ENCODE measurements at regions not wholly inside any gene's neighbourhood (a gene's known extent, or its start where the extent isn't known, plus 50 kb on each side); places are given as distances from the start of the nearest gene placed in this dataset.
A peak's percentile ranks its signal among the peaks of the same experiment; 100 is the strongest.

DNA sequence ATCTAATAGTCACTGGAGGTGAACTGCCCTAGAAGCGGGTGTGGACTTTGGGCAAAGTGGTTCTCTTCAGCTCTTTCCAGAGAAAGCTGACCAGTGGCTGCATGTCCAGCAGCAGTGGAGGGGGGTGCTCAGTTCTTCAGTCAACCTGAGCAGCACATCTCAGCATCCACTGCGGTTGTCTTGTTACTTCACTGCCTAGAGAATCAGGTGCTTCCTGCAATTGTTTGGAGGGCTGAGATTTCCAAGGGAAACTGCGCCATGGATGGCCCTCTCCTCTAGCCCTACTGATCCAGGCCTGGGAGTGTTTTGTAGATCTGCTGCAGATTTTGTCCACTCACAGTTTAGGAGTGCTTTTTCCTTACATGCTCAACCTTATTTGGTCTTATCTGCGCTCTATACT, 65.6 kb upstream of the CFAP161 start:
- no peak for DNase-seq (ENCODE audit: low read depth)
- TF ChIP-seq, protein P1, sequence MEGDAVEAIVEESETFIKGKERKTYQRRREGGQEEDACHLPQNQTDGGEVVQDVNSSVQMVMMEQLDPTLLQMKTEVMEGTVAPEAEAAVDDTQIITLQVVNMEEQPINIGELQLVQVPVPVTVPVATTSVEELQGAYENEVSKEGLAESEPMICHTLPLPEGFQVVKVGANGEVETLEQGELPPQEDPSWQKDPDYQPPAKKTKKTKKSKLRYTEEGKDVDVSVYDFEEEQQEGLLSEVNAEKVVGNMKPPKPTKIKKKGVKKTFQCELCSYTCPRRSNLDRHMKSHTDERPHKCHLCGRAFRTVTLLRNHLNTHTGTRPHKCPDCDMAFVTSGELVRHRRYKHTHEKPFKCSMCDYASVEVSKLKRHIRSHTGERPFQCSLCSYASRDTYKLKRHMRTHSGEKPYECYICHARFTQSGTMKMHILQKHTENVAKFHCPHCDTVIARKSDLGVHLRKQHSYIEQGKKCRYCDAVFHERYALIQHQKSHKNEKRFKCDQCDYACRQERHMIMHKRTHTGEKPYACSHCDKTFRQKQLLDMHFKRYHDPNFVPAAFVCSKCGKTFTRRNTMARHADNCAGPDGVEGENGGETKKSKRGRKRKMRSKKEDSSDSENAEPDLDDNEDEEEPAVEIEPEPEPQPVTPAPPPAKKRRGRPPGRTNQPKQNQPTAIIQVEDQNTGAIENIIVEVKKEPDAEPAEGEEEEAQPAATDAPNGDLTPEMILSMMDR (IDR thresholded peaks at IDR 0.05; ENCODE audit: low read length, missing control alignments) = no peak
- H3K4me3 ChIP-seq (replicated peaks; ENCODE audit: low read depth, low read length) = no peak overlapping the region

DNA sequence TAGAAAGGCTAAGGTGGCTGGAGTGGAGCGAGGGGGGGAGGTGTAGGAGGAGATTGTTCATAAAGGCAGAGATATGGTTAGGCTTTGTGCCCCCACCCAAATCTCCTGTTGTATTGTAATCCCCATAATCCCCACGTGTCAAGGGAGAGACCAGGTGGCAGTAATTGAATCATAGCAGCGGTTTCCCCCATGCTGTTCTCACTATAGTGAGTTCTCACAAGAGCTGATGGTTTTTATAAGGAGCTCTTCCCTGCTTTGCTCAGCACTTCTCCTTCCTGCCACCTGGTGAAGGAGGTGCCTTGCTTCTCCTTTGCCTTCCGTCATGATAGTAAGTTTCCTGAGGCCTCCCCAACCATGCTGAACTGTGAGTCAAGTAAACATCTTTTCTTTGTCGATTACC, 64.7 kb upstream of the CFAP161 start:
- TF ChIP-seq, protein P1 (IDR thresholded peaks at IDR 0.05; ENCODE audit: low read length, missing control alignments) = no peak
- no peak overlapping the region for H3K4me3 ChIP-seq (replicated peaks; ENCODE audit: low read depth, low read length)
- DNase-seq (ENCODE audit: low read depth) = no peak

DNA sequence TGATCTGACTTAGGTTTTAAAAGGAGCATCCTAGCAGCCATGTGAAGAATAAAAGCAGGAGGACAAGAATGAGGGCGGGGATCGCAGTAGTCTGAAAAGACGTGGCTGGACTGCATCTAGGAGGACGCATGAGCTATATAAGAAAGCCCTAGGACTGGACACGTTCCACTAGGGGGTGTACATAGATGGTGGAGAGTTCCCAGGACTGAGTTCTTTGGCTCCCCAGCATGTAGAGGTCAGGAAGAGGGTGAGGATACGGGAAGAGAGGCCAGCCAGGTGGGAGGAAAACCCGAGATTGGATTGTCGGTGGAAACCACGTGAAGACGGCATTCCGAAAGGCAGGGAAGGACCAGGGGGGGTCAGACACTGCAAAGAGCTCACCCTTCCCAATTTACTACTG, 64.2 kb upstream of the CFAP161 start:
- TF ChIP-seq, protein P1 (IDR thresholded peaks at IDR 0.05; ENCODE audit: low read length, missing control alignments) = no peak
- H3K4me3 ChIP-seq (replicated peaks; ENCODE audit: low read depth, low read length) = no peak overlapping the region
- no peak for DNase-seq (ENCODE audit: low read depth)

DNA sequence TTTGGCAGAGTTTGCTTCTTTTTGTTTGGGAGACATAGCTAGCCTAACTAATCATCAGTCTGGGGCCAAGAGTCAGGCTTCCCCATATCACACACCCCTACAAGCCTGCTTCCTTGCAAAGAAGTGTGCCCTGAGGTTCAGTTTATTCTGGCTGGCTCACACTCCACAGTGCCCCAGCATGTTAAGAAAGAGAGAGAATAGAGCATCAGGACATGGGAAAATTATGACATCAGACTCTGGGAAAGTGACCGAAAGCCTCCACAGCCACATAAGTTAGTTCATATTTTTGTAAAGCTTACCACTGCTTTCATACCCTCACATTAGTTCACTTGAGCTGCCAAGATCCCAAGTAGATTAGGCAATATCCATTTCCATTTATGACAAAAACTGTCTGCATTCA, 63.0 kb upstream of the CFAP161 start:
- DNase-seq (ENCODE audit: low read depth) = peak; percentile 65
- TF ChIP-seq, protein P1 (IDR thresholded peaks at IDR 0.05; ENCODE audit: low read length, missing control alignments) = no peak
- H3K4me3 ChIP-seq (replicated peaks; ENCODE audit: low read depth, low read length) = no peak overlapping the region

DNA sequence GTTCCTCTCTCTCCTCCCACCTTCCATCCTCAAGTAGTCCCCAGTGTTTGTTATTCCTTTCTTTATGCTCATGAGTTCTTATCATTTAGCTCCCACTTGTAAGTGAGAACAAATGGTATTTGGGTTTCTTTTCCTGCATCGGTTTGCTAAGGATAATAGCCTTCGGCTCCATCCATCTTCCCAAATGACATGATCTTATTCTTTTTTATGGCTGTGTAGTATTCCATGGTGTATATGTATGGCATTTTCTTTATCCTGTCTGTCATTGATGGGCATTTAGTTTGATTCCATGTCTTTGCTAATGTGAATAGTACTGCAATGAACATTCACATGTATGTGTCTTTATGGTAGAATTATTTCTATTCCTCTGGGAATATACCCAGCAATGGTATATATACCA, 62.4 kb upstream of the CFAP161 start:
- TF ChIP-seq, protein P1 (IDR thresholded peaks at IDR 0.05; ENCODE audit: low read length, missing control alignments) = no peak
- DNase-seq (ENCODE audit: low read depth) = no peak
- H3K4me3 ChIP-seq (replicated peaks; ENCODE audit: low read depth, low read length) = no peak overlapping the region

DNA sequence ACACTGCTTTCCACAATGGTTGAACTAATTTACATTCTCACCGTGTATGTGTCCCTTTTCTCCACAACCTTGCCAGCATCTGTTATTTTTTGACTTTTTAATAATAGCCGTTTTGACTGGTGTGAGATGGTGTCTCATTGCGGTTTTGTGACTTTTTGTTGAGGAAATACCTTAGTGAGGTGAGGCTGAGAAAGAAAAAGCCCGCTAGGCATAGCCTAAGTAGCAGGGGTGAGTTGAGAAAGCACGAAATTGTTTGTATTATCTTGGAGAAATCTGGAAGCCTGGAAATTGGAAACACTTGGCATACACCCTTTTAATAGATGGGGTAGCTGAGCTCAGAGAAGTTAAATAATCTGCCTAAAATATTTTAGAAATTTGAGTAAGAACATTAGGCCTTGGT, 61.5 kb upstream of the CFAP161 start:
- no peak overlapping the region for H3K4me3 ChIP-seq (replicated peaks; ENCODE audit: low read depth, low read length)
- TF ChIP-seq, protein P1 (IDR thresholded peaks at IDR 0.05; ENCODE audit: low read length, missing control alignments) = no peak
- no peak for DNase-seq (ENCODE audit: low read depth)

DNA sequence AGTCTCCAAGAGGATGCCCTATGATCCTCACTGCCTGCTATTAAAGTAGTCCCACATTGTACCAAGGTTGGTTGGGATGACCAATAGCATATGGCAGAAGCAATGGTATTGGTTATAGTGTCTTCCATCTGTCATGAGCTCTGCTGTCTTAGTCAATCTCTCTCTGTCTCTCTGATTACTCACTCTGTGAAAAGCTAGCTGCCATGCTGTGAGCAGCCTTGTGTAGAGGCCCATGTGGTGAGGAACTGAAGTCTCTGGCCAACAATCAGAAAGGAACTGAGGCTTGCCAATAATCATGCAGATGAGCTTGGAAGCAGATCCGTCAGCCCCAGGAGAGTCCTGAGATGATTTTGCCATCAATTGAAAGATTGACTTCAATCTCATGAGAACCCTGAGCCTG, 60.3 kb upstream of the CFAP161 start:
- TF ChIP-seq, protein P1 (IDR thresholded peaks at IDR 0.05; ENCODE audit: low read length, missing control alignments) = no peak
- DNase-seq (ENCODE audit: low read depth) = no peak

More for the DNA sequence above, 60.3 kb upstream of the CFAP161 start:
- no peak overlapping the region for H3K4me3 ChIP-seq (replicated peaks; ENCODE audit: low read depth, low read length)
